ENCODE measurements at regions not wholly inside any gene's neighbourhood (a gene's known extent, or its start where the extent isn't known, plus 50 kb on each side); places are given as distances from the start of the nearest gene placed in this dataset.

- no peak overlapping the region for H3K4me3 ChIP-seq (ENCODE audit: low read depth in 1 of 2, low read length in 2 of 2)
- 82 to 84% methylated on average over 2 of the region's 2 CpGs for WGBS, 2 donors
- H3K27ac ChIP-seq (ENCODE audit: low read depth in 2 of 2, low read length in 1 of 2): no peak overlapping the region
- H3K9me3 ChIP-seq (ENCODE audit: control insufficient read depth in 2 of 2, insufficient read depth in 1 of 2, low read depth in 1 of 2, low read length in 1 of 2): no peaks in the 10 kb centered on the region
- H3K27me3 ChIP-seq (ENCODE audit: control insufficient read depth in 1 of 2, insufficient read depth in 2 of 2, low read length in 2 of 2): no peaks in the 10 kb centered on the region
- no peaks in the 10 kb centered on the region for H3K4me1 ChIP-seq (ENCODE audit: control insufficient read depth in 2 of 2, insufficient read depth in 2 of 2, low read length in 1 of 2)
- H3K36me3 ChIP-seq (ENCODE audit: control insufficient read depth in 2 of 2, insufficient read depth in 2 of 2, low read length in 1 of 2): no peaks in the 10 kb centered on the region
Observed at GRCh38 chr12:46533723-46534122, 161.2 kb upstream of the SLC38A2 start.

GRCh38 chr12:46531804-46532203, 159.2 kb upstream of the SLC38A2 start:
- 93 to 96% methylated on average over 3 of the region's 3 CpGs for WGBS, 2 donors
- H3K4me3 ChIP-seq (ENCODE audit: low read depth in 1 of 2, low read length in 2 of 2): no peak overlapping the region
- H3K36me3 ChIP-seq (ENCODE audit: control insufficient read depth in 2 of 2, insufficient read depth in 2 of 2, low read length in 1 of 2): no peaks in the 10 kb centered on the region
- no peak overlapping the region for H3K27ac ChIP-seq (ENCODE audit: low read depth in 2 of 2, low read length in 1 of 2)
- no peaks in the 10 kb centered on the region for H3K27me3 ChIP-seq (ENCODE audit: control insufficient read depth in 1 of 2, insufficient read depth in 2 of 2, low read length in 2 of 2)
- H3K4me1 ChIP-seq (ENCODE audit: control insufficient read depth in 2 of 2, insufficient read depth in 2 of 2, low read length in 1 of 2): no peaks in the 10 kb centered on the region
- no peaks in the 10 kb centered on the region for H3K9me3 ChIP-seq (ENCODE audit: control insufficient read depth in 2 of 2, insufficient read depth in 1 of 2, low read depth in 1 of 2, low read length in 1 of 2)

DNA sequence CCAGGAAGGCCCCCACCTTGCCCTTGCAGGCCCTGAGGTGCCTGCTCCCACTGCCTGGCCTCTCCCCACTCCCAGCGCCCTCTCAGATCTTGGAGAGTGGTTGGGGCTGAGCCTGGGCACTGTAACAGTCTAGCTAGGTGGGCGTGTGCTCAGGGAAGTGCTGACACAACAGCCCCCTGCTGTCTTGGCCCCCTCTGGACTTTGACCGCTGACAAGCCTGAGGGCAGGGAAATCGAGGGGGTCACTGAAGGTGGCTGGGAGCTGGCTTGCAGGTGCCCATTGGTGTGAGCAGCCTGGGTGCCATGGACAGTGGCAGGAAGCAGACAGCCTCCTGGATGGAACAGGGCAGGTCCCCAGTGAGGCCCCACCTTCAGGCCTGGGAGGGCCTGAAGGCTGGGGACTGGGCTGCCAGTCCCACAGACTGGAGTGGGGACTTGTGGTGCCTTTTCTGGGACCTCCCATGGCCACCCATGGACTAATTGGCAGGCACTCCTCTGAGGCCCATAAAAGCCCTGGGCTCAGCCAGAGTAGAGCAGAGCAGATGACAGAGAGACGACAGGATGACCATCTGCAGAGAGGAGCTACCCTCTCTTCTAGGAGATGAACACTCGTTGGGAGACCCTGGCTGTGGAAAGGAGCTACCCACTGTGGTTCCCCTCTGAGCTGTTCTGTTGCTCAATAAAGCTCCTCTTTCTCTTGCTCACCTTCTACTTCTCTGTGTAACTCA, 158.6 kb upstream of the SLC38A2 start:
- H3K36me3 ChIP-seq (ENCODE audit: control insufficient read depth in 2 of 2, insufficient read depth in 2 of 2, low read length in 1 of 2): no peaks in the 10 kb centered on the region
- no peak overlapping the region for H3K27ac ChIP-seq (ENCODE audit: low read depth in 2 of 2, low read length in 1 of 2)
- no peaks in the 10 kb centered on the region for H3K27me3 ChIP-seq (ENCODE audit: control insufficient read depth in 1 of 2, insufficient read depth in 2 of 2, low read length in 2 of 2)
- no peaks in the 10 kb centered on the region for H3K9me3 ChIP-seq (ENCODE audit: control insufficient read depth in 2 of 2, insufficient read depth in 1 of 2, low read depth in 1 of 2, low read length in 1 of 2)
- H3K4me1 ChIP-seq (ENCODE audit: control insufficient read depth in 2 of 2, insufficient read depth in 2 of 2, low read length in 1 of 2): no peaks in the 10 kb centered on the region
- WGBS, 2 donors: 91% methylated on average over 6 of the region's 6 CpGs
- H3K4me3 ChIP-seq (ENCODE audit: low read depth in 1 of 2, low read length in 2 of 2): no peak overlapping the region

GRCh38 chr12:46530373-46531056, 157.9 kb upstream of the SLC38A2 start:
- no peak overlapping the region for H3K4me3 ChIP-seq (ENCODE audit: low read depth in 1 of 2, low read length in 2 of 2)
- H3K36me3 ChIP-seq (ENCODE audit: control insufficient read depth in 2 of 2, insufficient read depth in 2 of 2, low read length in 1 of 2): no peaks in the 10 kb centered on the region
- no peak overlapping the region for H3K27ac ChIP-seq (ENCODE audit: low read depth in 2 of 2, low read length in 1 of 2)
- 94% methylated on average over 14 of the region's 14 CpGs for WGBS, 2 donors
- H3K9me3 ChIP-seq (ENCODE audit: control insufficient read depth in 2 of 2, insufficient read depth in 1 of 2, low read depth in 1 of 2, low read length in 1 of 2): no peaks in the 10 kb centered on the region
- no peaks in the 10 kb centered on the region for H3K27me3 ChIP-seq (ENCODE audit: control insufficient read depth in 1 of 2, insufficient read depth in 2 of 2, low read length in 2 of 2)
- no peaks in the 10 kb centered on the region for H3K4me1 ChIP-seq (ENCODE audit: control insufficient read depth in 2 of 2, insufficient read depth in 2 of 2, low read length in 1 of 2)

DNA sequence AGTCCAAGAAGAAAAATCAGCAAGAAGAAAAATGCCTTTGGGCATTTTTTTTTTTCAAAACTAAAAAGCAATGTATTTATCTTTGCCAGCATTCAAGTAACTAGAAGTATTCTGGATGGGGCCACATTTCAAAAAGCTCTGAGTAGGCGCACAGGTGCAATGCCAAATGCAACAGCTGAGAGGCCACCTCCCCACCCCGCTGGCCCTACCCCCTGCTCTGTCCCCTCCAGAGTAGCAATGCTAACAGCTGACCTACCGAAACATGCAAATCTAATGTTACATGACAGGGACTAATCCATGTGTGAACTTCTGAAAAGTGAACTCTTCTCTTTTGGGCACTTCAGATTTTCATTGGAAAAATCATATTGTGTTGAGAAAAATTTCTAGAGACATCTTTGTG, 153.7 kb upstream of the SLC38A2 start:
- Histone ChIP-seq H3K4me3 (ENCODE audit: low read depth in 1 of 2, low read length in 2 of 2) (no peak overlapping the region), H3K27me3 (ENCODE audit: control insufficient read depth in 1 of 2, insufficient read depth in 2 of 2, low read length in 2 of 2) (no peaks in the 10 kb centered on the region), H3K36me3 (ENCODE audit: control insufficient read depth in 2 of 2, insufficient read depth in 2 of 2, low read length in 1 of 2) (no peaks in the 10 kb centered on the region), H3K27ac (ENCODE audit: low read depth in 2 of 2, low read length in 1 of 2) (no peak overlapping the region), H3K4me1 (ENCODE audit: control insufficient read depth in 2 of 2, insufficient read depth in 2 of 2, low read length in 1 of 2) (no peaks in the 10 kb centered on the region), H3K9me3 (ENCODE audit: control insufficient read depth in 2 of 2, insufficient read depth in 1 of 2, low read depth in 1 of 2, low read length in 1 of 2) (no peaks in the 10 kb centered on the region)
- 64 to 79% methylated on average over 3 of the region's 3 CpGs for WGBS, 2 donors

DNA sequence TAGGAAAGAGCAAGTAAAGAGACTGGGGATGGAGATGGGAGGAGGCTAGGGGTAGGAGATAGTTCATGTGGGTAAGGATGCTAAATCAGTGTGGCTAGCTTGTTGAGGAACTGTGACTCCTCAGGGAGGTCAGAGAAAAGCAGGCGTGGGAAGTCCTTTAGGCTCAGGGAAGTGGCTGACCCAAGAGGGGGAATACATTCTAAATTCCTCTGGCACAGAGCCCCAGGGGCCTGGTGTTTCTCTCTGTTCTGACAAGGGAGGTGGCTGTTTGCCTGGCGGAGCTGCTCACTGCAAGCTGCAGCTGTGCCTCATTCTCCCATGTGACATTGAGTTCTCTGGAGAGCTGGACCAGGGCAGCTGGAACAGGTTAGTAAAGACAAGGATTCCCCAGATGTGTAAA, 152.2 kb upstream of the SLC38A2 start:
- 67 to 74% methylated on average over 2 of the region's 2 CpGs for WGBS, 2 donors
- H3K27me3 ChIP-seq (ENCODE audit: control insufficient read depth in 1 of 2, insufficient read depth in 2 of 2, low read length in 2 of 2): no peaks in the 10 kb centered on the region
- H3K36me3 ChIP-seq (ENCODE audit: control insufficient read depth in 2 of 2, insufficient read depth in 2 of 2, low read length in 1 of 2): no peaks in the 10 kb centered on the region
- H3K4me1 ChIP-seq (ENCODE audit: control insufficient read depth in 2 of 2, insufficient read depth in 2 of 2, low read length in 1 of 2): no peaks in the 10 kb centered on the region
- H3K4me3 ChIP-seq (ENCODE audit: low read depth in 1 of 2, low read length in 2 of 2): no peak overlapping the region
- no peaks in the 10 kb centered on the region for H3K9me3 ChIP-seq (ENCODE audit: control insufficient read depth in 2 of 2, insufficient read depth in 1 of 2, low read depth in 1 of 2, low read length in 1 of 2)
- H3K27ac ChIP-seq (ENCODE audit: low read depth in 2 of 2, low read length in 1 of 2): no peak overlapping the region

- Histone ChIP-seq H3K4me3 (ENCODE audit: low read depth in 1 of 2, low read length in 2 of 2) (no peak overlapping the region), H3K27ac (ENCODE audit: low read depth in 2 of 2, low read length in 1 of 2) (peak overlapping the region in 1 of 2 donors; percentile 11), H3K27me3 (ENCODE audit: control insufficient read depth in 1 of 2, insufficient read depth in 2 of 2, low read length in 2 of 2) (no peaks in the 10 kb centered on the region), H3K4me1 (ENCODE audit: control insufficient read depth in 2 of 2, insufficient read depth in 2 of 2, low read length in 1 of 2) (no peaks in the 10 kb centered on the region), H3K9me3 (ENCODE audit: control insufficient read depth in 2 of 2, insufficient read depth in 1 of 2, low read depth in 1 of 2, low read length in 1 of 2) (no peaks in the 10 kb centered on the region), H3K36me3 (ENCODE audit: control insufficient read depth in 2 of 2, insufficient read depth in 2 of 2, low read length in 1 of 2) (no peaks in the 10 kb centered on the region)
- WGBS, 2 donors: 65 to 66% methylated on average over 10 of the region's 10 CpGs
Observed at GRCh38 chr12:46523863-46524770, 151.5 kb upstream of the SLC38A2 start.

GRCh38 chr12:46523446-46523845, 150.9 kb upstream of the SLC38A2 start:
- no peak overlapping the region for H3K4me3 ChIP-seq (ENCODE audit: low read depth in 1 of 2, low read length in 2 of 2)

DNA sequence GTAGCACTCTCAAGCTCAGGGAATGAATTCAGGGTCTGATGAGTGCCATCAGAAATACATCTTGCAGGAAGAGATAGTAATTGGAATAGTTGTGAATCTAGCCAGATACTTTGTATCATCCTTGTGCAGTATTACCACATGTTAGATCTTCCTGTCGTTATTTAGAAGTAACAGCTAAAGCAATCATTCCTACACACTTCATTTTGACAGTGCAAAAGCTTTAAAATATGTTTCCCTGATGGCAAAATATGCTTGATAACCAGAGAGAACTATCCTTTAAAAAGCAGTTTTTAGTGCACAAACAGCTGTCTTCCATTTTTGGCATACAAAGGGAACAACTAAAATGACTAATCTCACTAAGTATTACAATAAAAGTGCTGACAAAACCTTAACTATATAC, 149.5 kb upstream of the SLC38A2 start:
- Histone ChIP-seq H3K27me3 (ENCODE audit: control insufficient read depth in 1 of 2, insufficient read depth in 2 of 2, low read length in 2 of 2) (no peaks in the 10 kb centered on the region), H3K4me3 (ENCODE audit: low read depth in 1 of 2, low read length in 2 of 2) (no peak overlapping the region), H3K36me3 (ENCODE audit: control insufficient read depth in 2 of 2, insufficient read depth in 2 of 2, low read length in 1 of 2) (no peaks in the 10 kb centered on the region), H3K4me1 (ENCODE audit: control insufficient read depth in 2 of 2, insufficient read depth in 2 of 2, low read length in 1 of 2) (no peaks in the 10 kb centered on the region), H3K9me3 (ENCODE audit: control insufficient read depth in 2 of 2, insufficient read depth in 1 of 2, low read depth in 1 of 2, low read length in 1 of 2) (no peaks in the 10 kb centered on the region), H3K27ac (ENCODE audit: low read depth in 2 of 2, low read length in 1 of 2) (no peak overlapping the region)
- 55 to 57% methylated on average over 1 of the region's 1 CpG for WGBS, 2 donors

More at GRCh38 chr12:46523446-46523845, 150.9 kb upstream of the SLC38A2 start:
- H3K27ac ChIP-seq (ENCODE audit: low read depth in 2 of 2, low read length in 1 of 2): no peak overlapping the region
- no peaks in the 10 kb centered on the region for H3K4me1 ChIP-seq (ENCODE audit: control insufficient read depth in 2 of 2, insufficient read depth in 2 of 2, low read length in 1 of 2)
- 70 to 83% methylated on average over 2 of the region's 2 CpGs for WGBS, 2 donors
- H3K36me3 ChIP-seq (ENCODE audit: control insufficient read depth in 2 of 2, insufficient read depth in 2 of 2, low read length in 1 of 2): no peaks in the 10 kb centered on the region
- no peaks in the 10 kb centered on the region for H3K9me3 ChIP-seq (ENCODE audit: control insufficient read depth in 2 of 2, insufficient read depth in 1 of 2, low read depth in 1 of 2, low read length in 1 of 2)
- H3K27me3 ChIP-seq (ENCODE audit: control insufficient read depth in 1 of 2, insufficient read depth in 2 of 2, low read length in 2 of 2): no peaks in the 10 kb centered on the region
